Skeletal muscle cell (primary cell): ENCODE measurements at regions not wholly inside any gene's neighbourhood (a gene's known extent, or its start where the extent isn't known, plus 50 kb on each side); places are given as distances from the start of the nearest gene placed in this dataset.
A peak's percentile ranks its signal among the peaks of the same experiment; 100 is the strongest.
"Not testable (repeated sequence)": the region's sequence is repeated elsewhere in the genome, so short reads cannot be mapped to it uniquely, and the experiment has no call there.

Experiments
- DNase-seq: peaks from one replicate; pipeline ENCODE4 v3.0.0-alpha.2; 2010; ENCODE audit warnings: low read depth
- H3K4me3 ChIP-seq: 2 replicates; pipeline ENCODE4 v1.5.1; 2011; ENCODE audit warnings: low read depth, mild to moderate bottlenecking, control low read depth, low read length, moderate library complexity

- DNase-seq, H3K4me3 ChIP-seq: not testable (repeated sequence)
Observed at GRCh38 chr10:4274671-4275070, 489.7 kb upstream of the KLF6 start.

- no peak for DNase-seq
- H3K4me3 ChIP-seq = no peak overlapping the region
Observed at GRCh38 chr10:4271193-4271592, 486.2 kb upstream of the KLF6 start.

GRCh38 chr10:4270116-4270515, 485.1 kb upstream of the KLF6 start:
- peak; percentile 74 for DNase-seq
- H3K4me3 ChIP-seq = no peak overlapping the region

GRCh38 chr10:4268490-4268889, 483.5 kb upstream of the KLF6 start:
- DNase-seq = not testable (repeated sequence)

GRCh38 chr10:4267086-4267773, 482.2 kb upstream of the KLF6 start:
- DNase-seq = no peak
- no peak overlapping the region for H3K4me3 ChIP-seq

More at GRCh38 chr10:4268490-4268889, 483.5 kb upstream of the KLF6 start:
- not testable (repeated sequence) for H3K4me3 ChIP-seq

GRCh38 chr10:4266416-4267085, 481.5 kb upstream of the KLF6 start:
- no peak overlapping the region for H3K4me3 ChIP-seq
- peak; percentile 94 for DNase-seq

- no peak for DNase-seq
- H3K4me3 ChIP-seq = no peak overlapping the region
Observed at GRCh38 chr10:4265964-4266363, 481.0 kb upstream of the KLF6 start.

- H3K4me3 ChIP-seq = no peak overlapping the region
- DNase-seq = no peak
Observed at GRCh38 chr10:4264209-4264865, 479.3 kb upstream of the KLF6 start.

- H3K4me3 ChIP-seq = no peak overlapping the region
- no peak for DNase-seq
Observed at GRCh38 chr10:4263601-4263921, 478.6 kb upstream of the KLF6 start.

GRCh38 chr10:4262870-4263600, 478.0 kb upstream of the KLF6 start:
- DNase-seq = no peak
- no peak overlapping the region for H3K4me3 ChIP-seq

- H3K4me3 ChIP-seq = no peak overlapping the region
Observed at GRCh38 chr10:4262449-4262848, 477.4 kb upstream of the KLF6 start.

GRCh38 chr10:4260483-4261124, 475.6 kb upstream of the KLF6 start:
- peak; percentile 44 for DNase-seq
- no peak overlapping the region for H3K4me3 ChIP-seq

More at GRCh38 chr10:4262449-4262848, 477.4 kb upstream of the KLF6 start:
- DNase-seq = no peak

GRCh38 chr10:4257939-4258465, 473.0 kb upstream of the KLF6 start:
- H3K4me3 ChIP-seq = no peak overlapping the region
- no peak for DNase-seq

GRCh38 chr10:4256971-4257370, 472.0 kb upstream of the KLF6 start:
- no peak overlapping the region for H3K4me3 ChIP-seq
- no peak for DNase-seq

GRCh38 chr10:4255751-4256150, 470.7 kb upstream of the KLF6 start:
- H3K4me3 ChIP-seq = no peak overlapping the region
- no peak for DNase-seq

- peak; percentile 91 for DNase-seq
- no peak overlapping the region for H3K4me3 ChIP-seq
Observed at GRCh38 chr10:4254101-4254994, 469.3 kb upstream of the KLF6 start.

GRCh38 chr10:4252701-4253100, 467.7 kb upstream of the KLF6 start:
- DNase-seq = no peak
- H3K4me3 ChIP-seq = no peak overlapping the region

GRCh38 chr10:4250587-4250887, 465.5 kb upstream of the KLF6 start:
- H3K4me3 ChIP-seq = no peak overlapping the region

More at GRCh38 chr10:4250587-4250887, 465.5 kb upstream of the KLF6 start:
- DNase-seq = no peak
